ENCODE measurements at regions not wholly inside any gene's neighbourhood (a gene's known extent, or its start where the extent isn't known, plus 50 kb on each side); places are given as distances from the start of the nearest gene placed in this dataset.

- H3K4me3 ChIP-seq (ENCODE audit: low read depth, low read length) = no peak overlapping the region
- no peaks in the 10 kb centered on the region for H3K36me3 ChIP-seq (ENCODE audit: control insufficient read depth, insufficient read depth, low read length)
- no peak for TF ChIP-seq CTCF (IDR thresholded peaks at IDR 0.05; ENCODE audit: insufficient read depth, low read length, severe bottlenecking)
- no peak for FAIRE-seq
- DNase-seq (ENCODE audit: low read depth) = peak; percentile 27
- H3K27me3 ChIP-seq (ENCODE audit: control insufficient read depth, insufficient read depth, low read length) = no peaks in the 10 kb centered on the region
Observed at GRCh38 chr3:148528024-148528423, 169.7 kb upstream of the AGTR1 start.

- Histone ChIP-seq H3K4me3 (ENCODE audit: low read depth, low read length) (no peak overlapping the region), H3K27me3 (ENCODE audit: control insufficient read depth, insufficient read depth, low read length) (no peaks in the 10 kb centered on the region), H3K36me3 (ENCODE audit: control insufficient read depth, insufficient read depth, low read length) (no peaks in the 10 kb centered on the region)
- no peak for TF ChIP-seq CTCF (IDR thresholded peaks at IDR 0.05; ENCODE audit: insufficient read depth, low read length, severe bottlenecking)
- DNase-seq (ENCODE audit: low read depth) (no peak), FAIRE-seq (no peak)
Observed at GRCh38 chr3:148531836-148532235, 165.9 kb upstream of the AGTR1 start.

GRCh38 chr3:148532326-148532725 lies 165.4 kb upstream of the AGTR1 start:
- no peak for DNase-seq (ENCODE audit: low read depth)
- TF ChIP-seq CTCF (IDR thresholded peaks at IDR 0.05; ENCODE audit: insufficient read depth, low read length, severe bottlenecking) = no peak
- Histone ChIP-seq H3K27me3 (ENCODE audit: control insufficient read depth, insufficient read depth, low read length) (no peaks in the 10 kb centered on the region), H3K4me3 (ENCODE audit: low read depth, low read length) (no peak overlapping the region), H3K36me3 (ENCODE audit: control insufficient read depth, insufficient read depth, low read length) (no peaks in the 10 kb centered on the region)
- FAIRE-seq = no peak

- H3K4me3 ChIP-seq (ENCODE audit: low read depth, low read length) = no peak overlapping the region
- DNase-seq (ENCODE audit: low read depth) = no peak
- H3K27me3 ChIP-seq (ENCODE audit: control insufficient read depth, insufficient read depth, low read length) = no peaks in the 10 kb centered on the region
- no peak for FAIRE-seq
- H3K36me3 ChIP-seq (ENCODE audit: control insufficient read depth, insufficient read depth, low read length) = no peaks in the 10 kb centered on the region
- TF ChIP-seq CTCF (IDR thresholded peaks at IDR 0.05; ENCODE audit: insufficient read depth, low read length, severe bottlenecking) = no peak
Observed at GRCh38 chr3:148532774-148533173, 164.9 kb upstream of the AGTR1 start.

- Histone ChIP-seq H3K36me3 (ENCODE audit: control insufficient read depth, insufficient read depth, low read length) (no peaks in the 10 kb centered on the region), H3K4me3 (ENCODE audit: low read depth, low read length) (no peak overlapping the region), H3K27me3 (ENCODE audit: control insufficient read depth, insufficient read depth, low read length) (no peaks in the 10 kb centered on the region)
- TF ChIP-seq CTCF (IDR thresholded peaks at IDR 0.05; ENCODE audit: insufficient read depth, low read length, severe bottlenecking) = no peak
- DNase-seq (ENCODE audit: low read depth) (no peak), FAIRE-seq (no peak)
Observed at GRCh38 chr3:148534089-148534988, 163.4 kb upstream of the AGTR1 start.

- no peak for TF ChIP-seq CTCF (IDR thresholded peaks at IDR 0.05; ENCODE audit: insufficient read depth, low read length, severe bottlenecking)
Observed at GRCh38 chr3:148535001-148535400, 162.7 kb upstream of the AGTR1 start.

More at GRCh38 chr3:148535001-148535400, 162.7 kb upstream of the AGTR1 start:
- DNase-seq (ENCODE audit: low read depth) (no peak), FAIRE-seq (no peak)
- H3K27me3 ChIP-seq (ENCODE audit: control insufficient read depth, insufficient read depth, low read length) = no peaks in the 10 kb centered on the region
- H3K36me3 ChIP-seq (ENCODE audit: control insufficient read depth, insufficient read depth, low read length) = no peaks in the 10 kb centered on the region
- no peak overlapping the region for H3K4me3 ChIP-seq (ENCODE audit: low read depth, low read length)
